Stimulated activated CD8-positive, alpha-beta memory T cell treated with anti-CD3 and anti-CD28 coated beads, Interleukin-15, amount 100 ng/mL, for 48 hours (primary cell): ENCODE measurements at regions not wholly inside any gene's neighbourhood (a gene's known extent, or its start where the extent isn't known, plus 50 kb on each side); places are given as distances from the start of the nearest gene placed in this dataset.
"Not testable (repeated sequence)": the region's sequence is repeated elsewhere in the genome, so short reads cannot be mapped to it uniquely, and the experiment has no call there.

Experiments
- DNase-seq, 2 donors: peaks; one replicate each; pipeline ENCODE4 v3.0.0-alpha.2; 2020; ENCODE audit warnings: low read depth in 2 of 2

GRCh38 chr2:189308056-189308790 lies 128.7 kb upstream of the COL5A2 start:
- DNase-seq, result no peak

GRCh38 chr2:189309331-189309730 lies 129.8 kb upstream of the COL5A2 start:
- no peak for DNase-seq

GRCh38 chr2:189312211-189312610 lies 129.1 kb upstream of the WDR75 start:
- DNase-seq, result no peak

- DNase-seq, result no peak
Measured at GRCh38 chr2:189312643-189313042, 128.6 kb upstream of the WDR75 start.

GRCh38 chr2:189318761-189319160 lies 122.5 kb upstream of the WDR75 start:
- DNase-seq, result no peak

GRCh38 chr2:189319424-189319823 lies 121.8 kb upstream of the WDR75 start:
- not testable (repeated sequence) for DNase-seq

- DNase-seq, result no peak
Measured at GRCh38 chr2:189327879-189328847, 113.1 kb upstream of the WDR75 start.

- DNase-seq, result no peak
Measured at GRCh38 chr2:189328848-189329245, 112.4 kb upstream of the WDR75 start.

GRCh38 chr2:189336276-189336975 lies 104.8 kb upstream of the WDR75 start:
- no peak for DNase-seq

GRCh38 chr2:189337656-189338055 lies 103.6 kb upstream of the WDR75 start:
- DNase-seq, result no peak

GRCh38 chr2:189338115-189338514 lies 103.2 kb upstream of the WDR75 start:
- no peak for DNase-seq

- DNase-seq, result no peak
Measured at GRCh38 chr2:189341077-189341476, 100.2 kb upstream of the WDR75 start.

GRCh38 chr2:189344043-189344442 lies 97.2 kb upstream of the WDR75 start:
- DNase-seq, result no peak

- DNase-seq, result no peak
Measured at GRCh38 chr2:189347540-189347939, 93.7 kb upstream of the WDR75 start.

- no peak for DNase-seq
Measured at GRCh38 chr2:189348369-189348768, 92.9 kb upstream of the WDR75 start.

- no peak for DNase-seq
Measured at GRCh38 chr2:189350540-189351209, 90.6 kb upstream of the WDR75 start.

GRCh38 chr2:189351933-189352332 lies 89.3 kb upstream of the WDR75 start:
- not testable (repeated sequence) for DNase-seq

- DNase-seq, result not testable (repeated sequence)
Measured at GRCh38 chr2:189357375-189357774, 83.9 kb upstream of the WDR75 start.

GRCh38 chr2:189360861-189361260 lies 80.4 kb upstream of the WDR75 start:
- no peak for DNase-seq

- DNase-seq, result no peak
Measured at GRCh38 chr2:189362283-189362682, 79.0 kb upstream of the WDR75 start.

GRCh38 chr2:189363559-189363958 lies 77.7 kb upstream of the WDR75 start:
- no peak for DNase-seq

GRCh38 chr2:189364607-189365006 lies 76.7 kb upstream of the WDR75 start:
- no peak for DNase-seq
